ENCODE measurements at regions not wholly inside any gene's neighbourhood (a gene's known extent, or its start where the extent isn't known, plus 50 kb on each side); places are given as distances from the start of the nearest gene placed in this dataset.

DNA sequence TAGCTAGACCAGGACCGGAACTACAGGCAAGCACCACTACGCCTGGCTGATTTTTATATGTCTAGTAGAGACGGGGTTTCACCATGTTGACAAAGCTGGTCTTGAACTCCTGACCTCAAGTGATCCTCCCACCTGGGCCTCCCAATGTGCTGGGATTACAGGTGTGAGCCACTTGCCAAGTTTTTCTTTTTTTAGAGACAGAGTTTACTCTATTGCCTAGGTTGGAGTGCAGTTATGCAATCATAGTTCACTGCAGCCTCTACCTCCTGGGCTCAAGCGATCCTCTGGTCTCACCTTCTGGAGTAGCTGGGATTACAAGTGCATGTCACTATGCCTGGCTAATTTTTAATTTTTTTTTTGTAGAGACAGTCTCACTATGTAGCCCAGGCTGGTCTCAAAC lies 201.5 kb upstream of the TBX3 start:
- TF ChIP-seq, protein P1, sequence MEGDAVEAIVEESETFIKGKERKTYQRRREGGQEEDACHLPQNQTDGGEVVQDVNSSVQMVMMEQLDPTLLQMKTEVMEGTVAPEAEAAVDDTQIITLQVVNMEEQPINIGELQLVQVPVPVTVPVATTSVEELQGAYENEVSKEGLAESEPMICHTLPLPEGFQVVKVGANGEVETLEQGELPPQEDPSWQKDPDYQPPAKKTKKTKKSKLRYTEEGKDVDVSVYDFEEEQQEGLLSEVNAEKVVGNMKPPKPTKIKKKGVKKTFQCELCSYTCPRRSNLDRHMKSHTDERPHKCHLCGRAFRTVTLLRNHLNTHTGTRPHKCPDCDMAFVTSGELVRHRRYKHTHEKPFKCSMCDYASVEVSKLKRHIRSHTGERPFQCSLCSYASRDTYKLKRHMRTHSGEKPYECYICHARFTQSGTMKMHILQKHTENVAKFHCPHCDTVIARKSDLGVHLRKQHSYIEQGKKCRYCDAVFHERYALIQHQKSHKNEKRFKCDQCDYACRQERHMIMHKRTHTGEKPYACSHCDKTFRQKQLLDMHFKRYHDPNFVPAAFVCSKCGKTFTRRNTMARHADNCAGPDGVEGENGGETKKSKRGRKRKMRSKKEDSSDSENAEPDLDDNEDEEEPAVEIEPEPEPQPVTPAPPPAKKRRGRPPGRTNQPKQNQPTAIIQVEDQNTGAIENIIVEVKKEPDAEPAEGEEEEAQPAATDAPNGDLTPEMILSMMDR (IDR thresholded peaks at IDR 0.05): no peak
- Mint-ChIP-seq H3K27me3 (ENCODE audit: insufficient read depth) (peaks cover 4% of the 10 kb centered on the region; the same call in 1 of the 2 replicates), H3K4me3 (no peak overlapping the region), H3K27ac (no peak overlapping the region), H3K9me3 (no peaks in the 10 kb centered on the region), H3K36me3 (ENCODE audit: low read depth) (no peaks in the 10 kb centered on the region), H3K4me1 (ENCODE audit: low read depth) (peaks cover 11% of the 10 kb centered on the region)
- DNase-seq: no peak

- peaks cover 11% of the 10 kb centered on the region for H3K4me1 Mint-ChIP-seq (ENCODE audit: low read depth)
- no peaks in the 10 kb centered on the region for H3K9me3 Mint-ChIP-seq
- H3K4me3 Mint-ChIP-seq: no peak overlapping the region
- H3K27me3 Mint-ChIP-seq (ENCODE audit: insufficient read depth): 0 out of 2 replicates have a peak, but pooled peaks cover 1% of the 10 kb centered on the region
- H3K27ac Mint-ChIP-seq: no peak overlapping the region
- H3K36me3 Mint-ChIP-seq (ENCODE audit: low read depth): no peaks in the 10 kb centered on the region
- DNase-seq: no peak
- TF ChIP-seq, protein P1 (IDR thresholded peaks at IDR 0.05): no peak
These were observed 200.6 kb upstream of the TBX3 start for GRCh38 chr12:114884575-114884974.

DNA sequence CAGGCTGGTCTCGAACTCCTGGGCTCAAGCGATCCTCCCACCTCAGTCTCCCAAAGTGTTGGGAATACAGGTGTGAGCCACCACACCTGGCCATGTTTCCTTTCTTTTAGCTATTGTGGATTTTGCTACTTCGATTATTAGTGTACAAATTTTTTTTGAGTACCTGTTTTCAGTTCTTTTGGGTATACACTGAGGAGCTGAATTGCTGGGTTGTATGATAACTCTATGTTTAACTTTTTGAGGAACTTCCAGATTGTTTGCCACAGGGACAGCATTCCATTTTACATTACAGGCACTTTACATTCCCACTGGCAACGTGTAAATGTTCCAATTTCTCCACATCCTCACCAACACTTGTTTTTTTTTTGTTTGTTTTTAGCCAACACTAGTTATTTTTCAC lies 198.1 kb upstream of the TBX3 start:
- Mint-ChIP-seq H3K9me3 (no peaks in the 10 kb centered on the region), H3K36me3 (ENCODE audit: low read depth) (no peaks in the 10 kb centered on the region), H3K4me1 (ENCODE audit: low read depth) (peaks cover 13% of the 10 kb centered on the region), H3K27ac (no peak overlapping the region), H3K4me3 (no peak overlapping the region), H3K27me3 (ENCODE audit: insufficient read depth) (0 out of 2 replicates have a peak, but pooled peaks cover 1% of the 10 kb centered on the region)
- no peak for DNase-seq
- TF ChIP-seq, protein P1 (IDR thresholded peaks at IDR 0.05): no peak

- H3K4me3 Mint-ChIP-seq: no peak overlapping the region
- TF ChIP-seq, protein P1 (IDR thresholded peaks at IDR 0.05): no peak
- no peaks in the 10 kb centered on the region for H3K36me3 Mint-ChIP-seq (ENCODE audit: low read depth)
- no peaks in the 10 kb centered on the region for H3K9me3 Mint-ChIP-seq
- peaks cover 11% of the 10 kb centered on the region for H3K4me1 Mint-ChIP-seq (ENCODE audit: low read depth)
- peaks cover 1% of the 10 kb centered on the region; the same call in 1 of the 2 replicates for H3K27me3 Mint-ChIP-seq (ENCODE audit: insufficient read depth)
- no peak for DNase-seq
- no peak overlapping the region for H3K27ac Mint-ChIP-seq
These were observed 195.4 kb upstream of the TBX3 start for GRCh38 chr12:114879354-114879753.

DNA sequence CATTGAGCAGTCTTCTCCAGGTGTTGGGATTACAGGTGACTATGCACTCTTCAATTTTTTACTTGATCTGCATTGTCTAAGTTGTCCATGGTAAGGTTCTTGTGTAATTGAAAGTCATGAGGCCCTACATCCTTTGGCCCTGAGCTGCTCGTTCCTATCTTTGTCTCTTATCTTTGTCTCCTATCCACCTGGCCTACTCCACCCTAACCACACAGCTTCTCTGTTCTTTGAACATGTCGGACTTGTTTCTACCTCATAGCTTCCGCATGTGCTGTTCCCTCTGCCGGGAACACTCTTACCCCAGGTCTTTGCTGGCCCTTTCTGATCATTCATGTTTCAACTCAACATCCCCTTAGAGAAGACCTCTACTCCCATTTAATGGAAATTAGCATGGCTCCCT lies 194.8 kb upstream of the TBX3 start:
- TF ChIP-seq, protein P1 (IDR thresholded peaks at IDR 0.05): no peak
- no peak for DNase-seq
- H3K36me3 Mint-ChIP-seq (ENCODE audit: low read depth): no peaks in the 10 kb centered on the region
- peaks cover 1% of the 10 kb centered on the region; the same call in 1 of the 2 replicates for H3K27me3 Mint-ChIP-seq (ENCODE audit: insufficient read depth)
- peaks cover 8% of the 10 kb centered on the region; the same call in 1 of the 2 replicates for H3K4me1 Mint-ChIP-seq (ENCODE audit: low read depth)
- no peak overlapping the region for H3K27ac Mint-ChIP-seq
- no peak overlapping the region for H3K4me3 Mint-ChIP-seq
- H3K9me3 Mint-ChIP-seq: no peaks in the 10 kb centered on the region
